GM06990 (cell line): ENCODE measurements at regions not wholly inside any gene's neighbourhood (a gene's known extent, or its start where the extent isn't known, plus 50 kb on each side); places are given as distances from the start of the nearest gene placed in this dataset.

Experiments used
- DNase-seq: peaks from one replicate; pipeline ENCODE4 v3.0.0-alpha.2; 2011; ENCODE audit not compliant: insufficient read length; ENCODE audit errors: extremely low read depth
- H3K27me3 ChIP-seq: replicated peaks from 2 replicates; pipeline ENCODE4 v1.6.0; 2011; ENCODE audit warnings: low read length; ENCODE audit not compliant: control insufficient read depth, insufficient read depth
- H3K36me3 ChIP-seq: 2 replicates; pipeline ENCODE4 v1.5.1; 2011; ENCODE audit warnings: low read length; ENCODE audit not compliant: control insufficient read depth, insufficient read depth
- H3K4me3 ChIP-seq: replicated peaks from 2 replicates; pipeline ENCODE4 v1.5.1; 2011; ENCODE audit warnings: low read depth, mild to moderate bottlenecking, control low read depth, low read length
- TF ChIP-seq, protein P1 (sequence below): IDR thresholded peaks from 2 replicates; pipeline ENCODE4 v1.5.1; 2011; ENCODE audit warnings: low read length, control low read depth, mild to moderate bottlenecking, inconsistent platforms; ENCODE audit not compliant: insufficient read depth, poor library complexity, severe bottlenecking

DNA sequence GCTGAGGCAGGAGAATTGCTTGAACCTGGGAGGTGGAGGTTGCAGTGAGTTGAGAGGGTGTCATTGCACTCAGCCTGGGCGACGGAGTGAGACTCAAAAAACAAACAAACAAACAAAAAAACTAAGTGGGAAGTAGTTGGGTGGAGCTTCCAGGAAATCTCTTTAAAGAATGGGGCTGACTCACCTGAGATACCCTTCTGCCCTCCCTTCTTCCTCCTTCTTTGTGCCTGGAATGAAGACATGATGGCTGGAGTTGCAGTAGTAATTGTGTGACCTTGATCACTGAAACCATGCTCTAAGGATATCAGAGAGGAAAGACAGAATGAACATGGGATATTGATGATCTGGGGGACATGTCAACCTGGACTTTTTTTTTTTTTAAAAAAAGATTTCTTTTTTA lies 87.6 kb upstream of the MED13L start:
- Histone ChIP-seq H3K4me3 (no peak overlapping the region), H3K36me3 (no peaks in the 10 kb centered on the region), H3K27me3 (peaks cover 1% of the 10 kb centered on the region; the same call in 1 of the 2 replicates)
- no peak for DNase-seq
- TF ChIP-seq, protein P1, sequence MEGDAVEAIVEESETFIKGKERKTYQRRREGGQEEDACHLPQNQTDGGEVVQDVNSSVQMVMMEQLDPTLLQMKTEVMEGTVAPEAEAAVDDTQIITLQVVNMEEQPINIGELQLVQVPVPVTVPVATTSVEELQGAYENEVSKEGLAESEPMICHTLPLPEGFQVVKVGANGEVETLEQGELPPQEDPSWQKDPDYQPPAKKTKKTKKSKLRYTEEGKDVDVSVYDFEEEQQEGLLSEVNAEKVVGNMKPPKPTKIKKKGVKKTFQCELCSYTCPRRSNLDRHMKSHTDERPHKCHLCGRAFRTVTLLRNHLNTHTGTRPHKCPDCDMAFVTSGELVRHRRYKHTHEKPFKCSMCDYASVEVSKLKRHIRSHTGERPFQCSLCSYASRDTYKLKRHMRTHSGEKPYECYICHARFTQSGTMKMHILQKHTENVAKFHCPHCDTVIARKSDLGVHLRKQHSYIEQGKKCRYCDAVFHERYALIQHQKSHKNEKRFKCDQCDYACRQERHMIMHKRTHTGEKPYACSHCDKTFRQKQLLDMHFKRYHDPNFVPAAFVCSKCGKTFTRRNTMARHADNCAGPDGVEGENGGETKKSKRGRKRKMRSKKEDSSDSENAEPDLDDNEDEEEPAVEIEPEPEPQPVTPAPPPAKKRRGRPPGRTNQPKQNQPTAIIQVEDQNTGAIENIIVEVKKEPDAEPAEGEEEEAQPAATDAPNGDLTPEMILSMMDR = no peak

DNA sequence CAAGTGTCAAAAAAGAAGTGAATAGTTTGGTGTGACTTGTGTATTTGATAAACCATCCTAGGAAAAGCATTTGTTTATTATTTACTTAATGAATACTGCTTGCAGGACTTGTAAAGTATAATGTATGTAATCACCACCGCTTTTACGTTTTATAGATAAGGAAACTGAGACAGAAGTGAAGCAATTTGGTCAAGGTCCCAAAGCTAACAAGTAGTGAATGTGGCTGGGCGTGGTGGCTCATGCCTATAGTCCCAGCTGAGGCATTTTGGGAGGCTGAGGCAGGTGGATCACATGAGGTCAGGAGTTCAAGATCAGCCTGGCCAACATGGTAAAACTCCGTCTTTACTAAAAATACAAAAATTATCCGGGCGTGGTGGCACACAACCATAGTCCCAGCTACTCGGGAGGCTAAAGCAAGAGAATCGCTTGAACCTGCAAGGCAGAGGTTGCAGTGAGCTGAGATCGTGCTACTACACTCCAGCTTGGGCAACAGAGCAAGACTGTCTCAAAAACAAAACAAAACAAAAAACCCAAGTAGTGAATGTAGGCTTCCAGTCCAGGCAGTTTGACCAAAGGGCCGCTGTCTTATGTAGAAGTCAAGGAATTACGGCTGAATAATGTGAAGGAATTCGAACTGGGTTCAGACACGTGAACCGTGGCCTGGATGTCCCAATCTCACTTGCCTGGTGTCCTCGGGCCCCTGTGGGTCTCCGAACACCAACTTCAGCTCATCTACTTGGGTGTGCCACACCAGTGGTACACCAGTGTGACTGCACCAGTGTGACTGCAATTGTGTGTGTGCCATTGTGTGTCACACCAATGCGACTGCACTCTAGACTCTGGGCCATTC lies 88.3 kb upstream of the MED13L start:
- Histone ChIP-seq H3K27me3 (peaks cover 1% of the 10 kb centered on the region; the same call in 1 of the 2 replicates), H3K4me3 (no peak overlapping the region), H3K36me3 (no peaks in the 10 kb centered on the region)
- TF ChIP-seq, protein P1 = no peak
- no peak for DNase-seq

DNA sequence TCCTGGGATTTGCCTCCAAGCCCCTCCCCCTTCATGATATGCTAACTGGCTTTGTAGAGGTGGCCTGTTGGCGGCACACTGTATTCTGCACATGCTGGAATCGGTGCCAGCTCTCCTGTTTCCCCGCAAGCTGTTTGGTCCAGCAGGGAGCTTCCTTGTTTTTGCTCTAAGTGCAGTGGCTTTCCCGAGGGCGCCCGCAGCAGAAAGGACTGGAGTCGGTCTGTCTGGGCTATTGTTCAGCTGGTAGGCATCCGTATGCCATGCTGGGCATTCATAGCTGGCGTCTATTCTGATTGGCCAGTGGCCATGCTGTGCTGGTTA lies 88.9 kb upstream of the MED13L start:
- no peak overlapping the region for H3K4me3 ChIP-seq
- DNase-seq = no peak
- TF ChIP-seq, protein P1 = no peak

DNA sequence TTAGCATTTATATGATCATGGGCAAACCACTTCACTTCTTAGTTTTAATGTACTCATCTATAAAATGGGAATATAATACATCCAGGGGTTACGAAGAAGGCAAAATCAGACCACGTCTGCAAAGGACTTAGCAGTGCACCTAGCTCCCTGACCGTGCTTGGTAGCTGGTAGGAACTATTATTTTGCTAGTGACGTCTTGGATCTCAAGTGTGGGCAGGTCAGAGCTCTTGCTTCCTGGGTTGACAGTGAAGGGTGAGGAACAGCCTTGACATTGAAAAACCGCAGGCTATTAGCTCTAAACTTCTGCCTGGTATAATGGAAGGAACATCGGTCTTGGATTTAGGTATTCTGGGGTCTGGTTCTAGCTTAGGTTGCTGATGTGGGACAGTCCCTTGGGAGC lies 89.3 kb upstream of the MED13L start:
- no peaks in the 10 kb centered on the region for H3K36me3 ChIP-seq
- peaks cover 1% of the 10 kb centered on the region; the same call in 1 of the 2 replicates for H3K27me3 ChIP-seq
- DNase-seq = no peak
- H3K4me3 ChIP-seq = no peak overlapping the region
- TF ChIP-seq, protein P1 = no peak

More for the DNA sequence above, 88.9 kb upstream of the MED13L start:
- no peaks in the 10 kb centered on the region for H3K36me3 ChIP-seq
- peaks cover 1% of the 10 kb centered on the region; the same call in 1 of the 2 replicates for H3K27me3 ChIP-seq

DNA sequence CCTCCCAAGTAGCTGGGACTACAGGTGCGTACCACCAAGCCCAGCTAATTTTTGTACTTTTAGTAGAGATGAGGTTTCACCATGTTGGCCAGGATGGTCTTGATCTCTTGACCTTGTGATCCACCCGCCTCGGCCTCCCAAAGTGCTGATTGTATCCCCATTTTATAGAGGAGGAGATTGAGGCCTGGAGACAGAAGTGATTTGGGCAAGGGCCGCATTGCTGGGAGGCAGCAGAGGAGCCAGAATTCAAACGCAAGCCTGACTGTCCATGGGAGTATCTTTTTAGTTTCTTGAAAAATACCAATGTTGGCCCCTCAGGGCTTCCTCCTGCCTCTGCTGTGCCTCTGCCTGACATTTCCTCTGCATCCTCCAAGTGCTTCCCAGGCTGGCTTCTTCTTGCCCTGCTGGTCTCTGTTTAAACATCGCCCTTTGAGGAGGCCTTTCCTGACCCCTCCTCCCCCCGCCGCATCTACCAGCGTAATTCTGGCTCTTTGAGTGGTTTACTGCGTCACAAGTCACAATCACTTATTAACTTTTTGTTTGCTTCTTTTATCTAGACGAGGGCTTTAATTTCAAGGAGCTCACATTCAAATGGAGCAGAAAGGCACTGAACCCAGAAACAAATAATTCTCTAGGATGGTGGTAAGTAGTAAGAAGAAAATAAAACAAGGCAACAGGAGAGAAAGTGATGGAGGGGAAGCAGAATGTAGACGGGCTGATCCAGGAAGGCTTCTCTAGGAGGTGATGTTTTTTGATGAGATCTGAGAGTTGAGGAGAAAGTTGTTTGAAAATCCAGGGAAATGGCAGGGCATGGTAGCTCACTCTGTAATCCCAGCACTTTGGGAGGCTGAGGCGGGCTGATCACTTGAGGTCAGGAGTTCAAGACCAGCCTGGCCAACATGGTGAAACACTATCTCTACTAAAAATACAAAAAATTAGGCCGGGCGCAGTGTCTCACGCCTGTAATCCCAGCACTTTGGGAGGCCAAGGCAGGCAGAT lies 91.0 kb upstream of the MED13L start:
- H3K36me3 ChIP-seq = no peaks in the 10 kb centered on the region
- H3K27me3 ChIP-seq = peaks cover 1% of the 10 kb centered on the region; the same call in 1 of the 2 replicates
- no peak overlapping the region for H3K4me3 ChIP-seq
- no peak for DNase-seq
- TF ChIP-seq, protein P1 = no peak
